Activated CD4-positive, alpha-beta T cell treated with anti-CD3 and anti-CD28 coated beads, Interleukin-2, Interleukin-6, amounts not matched to agents 100 ng/mL and 50 ng/mL, durations not matched to agents 16 hours and 8 hours (primary cell): ENCODE measurements at regions not wholly inside any gene's neighbourhood (a gene's known extent, or its start where the extent isn't known, plus 50 kb on each side); places are given as distances from the start of the nearest gene placed in this dataset.

Experiments used
- DNase-seq: peaks from one replicate; pipeline ENCODE4 v3.0.0-alpha.2; 2020

DNA sequence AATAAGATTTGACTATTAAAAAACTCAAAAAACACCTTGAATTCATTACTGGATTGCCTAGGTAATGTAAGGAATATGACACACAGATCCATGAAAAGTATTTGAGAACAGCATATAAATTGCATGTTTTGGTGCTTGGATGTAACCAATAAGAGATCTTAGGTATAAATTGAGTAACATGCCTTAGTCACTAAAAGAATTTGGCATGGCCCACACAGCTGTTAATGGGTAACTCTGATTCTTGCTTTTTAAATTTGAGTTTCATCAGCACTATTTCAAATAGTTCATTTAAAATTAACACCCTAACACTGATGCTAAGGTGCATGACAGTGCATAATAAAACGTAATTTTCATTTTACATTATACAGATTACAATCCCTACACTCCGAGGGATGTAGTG lies 779.3 kb upstream of the WWC1 start:
- DNase-seq: no peak

- DNase-seq: no peak
These were observed 778.1 kb upstream of the WWC1 start for GRCh38 chr5:167513381-167513780.

DNA sequence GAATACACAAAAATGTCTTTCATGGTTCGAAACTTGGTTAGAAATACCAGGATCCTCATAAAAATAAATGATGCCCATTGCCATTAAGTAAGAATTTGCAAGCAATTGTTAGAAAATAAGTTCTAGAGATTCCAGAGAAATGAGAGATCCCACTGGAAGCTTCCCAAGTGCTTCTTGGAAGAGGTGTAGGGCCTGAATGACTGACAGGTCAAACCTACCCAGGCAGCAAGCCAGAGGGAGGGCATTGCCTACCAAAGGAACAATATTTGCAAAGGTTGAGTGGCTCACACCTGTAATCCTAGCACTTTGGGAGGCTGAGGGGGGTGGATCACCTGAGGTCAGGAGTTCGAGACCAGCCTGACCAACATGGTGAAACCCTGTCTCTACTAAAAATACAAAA lies 777.0 kb upstream of the WWC1 start:
- no peak for DNase-seq

DNA sequence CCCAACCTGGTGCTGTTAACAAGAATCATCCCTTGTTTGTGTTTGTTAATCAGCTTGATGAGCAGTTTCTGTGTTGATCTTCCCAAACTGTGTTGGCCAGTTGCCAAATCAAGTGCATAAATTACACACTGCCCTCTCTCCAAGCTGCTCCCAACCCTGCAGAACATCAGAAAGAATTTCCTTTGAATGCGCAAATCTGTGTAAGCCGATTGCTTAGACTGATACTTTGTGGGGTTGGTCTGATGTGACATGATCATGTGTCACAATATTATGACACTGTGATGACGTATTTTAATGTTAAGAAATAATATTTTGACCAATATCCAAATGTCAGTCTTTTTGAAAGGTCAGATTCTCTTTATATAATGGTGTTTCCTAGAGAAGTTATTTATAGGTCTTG lies 766.4 kb upstream of the WWC1 start:
- no peak for DNase-seq

DNA sequence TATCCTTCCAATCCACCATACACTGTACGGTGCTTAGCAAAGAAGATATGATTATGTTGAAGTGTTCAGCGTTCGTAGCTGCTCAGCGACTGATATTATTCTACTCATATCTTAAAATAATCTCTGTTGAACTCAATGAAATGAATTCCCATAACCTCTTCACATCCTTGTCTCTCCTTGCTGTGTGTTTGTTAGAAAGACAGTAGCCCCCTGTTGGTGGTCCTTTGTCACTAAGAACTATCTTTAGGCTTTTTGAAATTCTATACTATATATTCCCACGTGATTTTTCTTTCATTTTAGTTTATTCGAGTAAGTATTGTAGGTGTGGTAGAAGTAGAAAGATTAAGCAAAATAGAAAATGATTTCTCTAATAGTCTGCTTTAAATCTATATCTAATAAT lies 762.8 kb upstream of the WWC1 start:
- DNase-seq: no peak

GRCh38 chr5:167530548-167530947 lies 760.9 kb upstream of the WWC1 start:
- DNase-seq: no peak

DNA sequence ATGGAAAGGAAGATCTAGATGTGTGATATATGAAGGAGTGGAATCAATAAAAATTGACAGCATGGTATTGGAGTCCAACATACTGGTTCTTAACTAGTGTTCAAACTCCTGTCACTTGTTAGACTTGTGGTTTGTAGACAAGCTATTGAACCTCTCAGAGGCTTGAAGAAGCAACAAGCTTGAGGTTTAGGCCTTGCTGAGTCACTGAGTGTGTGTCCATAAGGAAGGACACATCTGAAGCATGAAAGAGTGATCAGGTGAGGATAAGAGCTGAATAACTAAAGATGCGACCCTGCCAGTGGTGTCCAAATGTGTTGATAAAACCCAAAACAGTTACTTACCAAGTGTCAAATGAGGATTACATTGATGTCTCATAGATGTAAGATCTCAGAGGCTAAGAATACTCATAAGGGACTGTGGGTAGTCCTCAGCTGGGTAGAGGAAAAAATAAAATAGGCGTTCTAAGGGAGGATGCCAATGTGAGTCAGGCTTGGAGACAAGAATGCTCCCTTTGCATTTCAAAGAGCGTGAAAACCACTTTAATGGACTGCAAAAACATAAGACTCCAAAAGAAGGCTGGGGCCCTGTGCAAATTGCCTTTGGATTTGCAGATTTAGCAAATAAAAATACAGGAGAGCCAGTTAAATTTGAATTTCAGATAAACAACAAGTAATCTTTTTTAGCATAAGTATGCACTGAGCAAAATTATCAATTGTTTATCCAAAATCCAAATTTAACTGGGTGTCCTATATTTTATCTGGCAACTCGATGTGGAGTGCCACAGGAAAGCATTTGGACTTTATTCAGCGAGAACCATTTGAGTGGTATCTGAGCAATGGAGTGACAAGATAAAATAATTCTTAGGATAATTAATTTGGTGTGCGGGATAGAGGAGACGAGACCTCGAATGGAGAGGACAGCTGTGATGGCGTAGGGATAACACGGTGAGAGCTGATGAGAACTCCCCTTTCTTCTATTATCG lies 757.3 kb upstream of the WWC1 start:
- no peak for DNase-seq

GRCh38 chr5:167539747-167540146 lies 751.7 kb upstream of the WWC1 start:
- no peak for DNase-seq

DNA sequence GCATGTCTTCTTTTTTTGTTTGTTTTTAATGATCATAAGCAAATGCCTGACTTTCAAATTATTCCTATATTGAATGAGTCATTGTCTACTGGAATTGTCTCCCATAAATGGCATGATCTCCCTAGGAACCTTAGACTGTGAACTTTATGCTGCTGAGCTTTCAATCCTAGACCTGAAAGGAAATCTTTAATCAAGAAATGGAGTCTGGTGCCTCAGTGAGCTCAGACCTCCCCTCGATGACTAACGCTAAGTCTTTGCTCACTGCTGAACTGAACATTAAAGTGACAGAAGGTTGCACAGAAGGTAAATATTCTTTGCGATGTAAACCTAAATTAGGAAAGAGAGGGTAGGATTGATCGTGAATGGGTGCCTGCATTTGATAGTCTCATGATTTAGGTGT lies 745.2 kb upstream of the WWC1 start:
- DNase-seq: no peak

DNA sequence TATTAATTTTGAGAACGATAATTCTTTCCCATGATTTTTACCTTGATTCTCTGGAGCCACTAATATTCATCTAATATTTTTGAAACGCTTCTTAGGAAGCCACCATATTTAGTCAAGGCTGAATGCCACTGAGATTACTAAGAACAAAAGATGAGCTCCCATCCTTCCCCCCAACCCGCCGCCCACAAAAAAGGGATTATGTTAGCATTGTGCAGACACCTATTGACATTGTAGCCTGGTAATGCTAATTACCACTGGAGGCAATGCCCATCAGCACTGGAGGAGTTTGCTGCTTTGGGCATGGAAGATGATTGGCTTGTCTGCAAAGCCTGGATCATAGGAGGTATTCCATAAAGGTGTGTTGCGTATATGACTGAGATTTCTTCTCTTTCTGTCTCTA lies 739.1 kb upstream of the WWC1 start:
- no peak for DNase-seq

GRCh38 chr5:167553511-167553910 lies 737.9 kb upstream of the WWC1 start:
- no peak for DNase-seq

GRCh38 chr5:167554564-167555290 lies 736.7 kb upstream of the WWC1 start:
- DNase-seq: no peak

- DNase-seq: no peak
These were observed 735.8 kb upstream of the WWC1 start for GRCh38 chr5:167555565-167556166.

DNA sequence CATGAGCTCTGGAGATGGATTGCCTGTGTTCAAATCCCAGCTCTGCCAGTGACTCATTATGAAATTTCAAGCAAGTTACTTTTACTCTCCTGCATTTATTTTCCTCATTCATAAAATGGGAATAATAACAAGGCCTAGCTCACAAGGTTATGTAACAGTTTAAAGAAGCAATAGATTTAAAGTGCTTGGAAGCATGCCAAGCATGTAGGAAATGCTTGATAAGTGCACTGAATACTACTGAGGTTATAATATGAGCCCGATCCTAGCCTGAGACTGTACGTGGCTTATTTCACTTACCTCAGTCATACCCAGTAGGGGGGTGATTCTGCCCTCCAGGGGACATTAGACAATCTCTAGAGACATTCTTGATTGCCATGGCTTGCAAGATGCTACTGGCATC lies 734.1 kb upstream of the WWC1 start:
- no peak for DNase-seq

DNA sequence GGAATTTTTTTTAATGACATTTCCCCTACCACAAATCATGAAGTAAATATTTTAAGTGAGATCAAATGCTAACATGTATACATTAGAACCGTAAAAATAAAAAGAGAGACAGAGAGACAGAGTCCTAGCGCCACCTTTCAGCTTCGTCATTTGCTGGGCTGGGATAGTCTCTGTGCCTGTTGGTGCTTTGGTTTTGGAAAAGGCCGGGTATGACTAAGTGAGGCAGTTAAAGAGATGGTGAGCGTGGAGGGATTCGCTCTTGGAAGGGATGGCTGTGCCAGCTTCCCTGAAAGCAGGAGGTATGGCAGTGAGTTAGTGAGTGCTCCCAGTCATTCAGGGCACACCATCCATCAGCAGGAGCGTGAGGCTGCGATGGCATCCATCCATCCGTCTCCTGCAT lies 729.6 kb upstream of the WWC1 start:
- no peak for DNase-seq

GRCh38 chr5:167564275-167564674 lies 727.2 kb upstream of the WWC1 start:
- DNase-seq: no peak

DNA sequence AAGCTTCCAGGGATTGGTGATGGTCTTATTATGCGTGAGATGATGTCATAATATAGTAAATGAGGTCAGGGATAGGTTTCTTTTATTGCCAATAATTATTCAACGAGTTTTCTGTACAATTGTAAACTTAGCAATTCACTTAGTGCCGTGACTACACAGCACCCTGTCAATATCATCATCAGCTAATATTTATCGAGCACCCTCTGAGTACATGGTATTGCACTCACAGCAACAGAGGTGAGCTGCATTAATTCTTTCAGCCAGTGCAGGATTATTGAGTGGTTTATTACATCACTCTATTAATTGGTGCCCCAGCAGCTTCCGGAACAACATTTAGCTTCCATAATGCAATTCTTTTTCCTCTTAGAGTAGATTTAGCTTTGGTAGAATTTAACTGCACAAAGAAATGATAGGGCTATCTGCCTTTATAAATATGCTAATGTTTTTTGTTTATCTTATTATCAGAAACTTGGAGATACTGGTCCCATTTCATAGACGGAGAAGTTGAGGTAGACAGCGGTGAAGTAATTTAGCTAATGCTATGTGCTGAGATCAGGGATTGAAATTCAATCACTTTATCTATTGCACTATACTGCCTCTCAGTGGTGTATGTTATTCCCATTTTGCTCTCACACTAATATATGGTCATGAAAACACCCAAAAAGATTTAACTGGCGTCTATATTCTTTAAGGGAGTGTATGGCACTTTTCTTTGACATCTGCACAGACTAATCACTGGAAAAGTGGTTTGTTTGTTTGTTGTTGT lies 726.1 kb upstream of the WWC1 start:
- DNase-seq: no peak

DNA sequence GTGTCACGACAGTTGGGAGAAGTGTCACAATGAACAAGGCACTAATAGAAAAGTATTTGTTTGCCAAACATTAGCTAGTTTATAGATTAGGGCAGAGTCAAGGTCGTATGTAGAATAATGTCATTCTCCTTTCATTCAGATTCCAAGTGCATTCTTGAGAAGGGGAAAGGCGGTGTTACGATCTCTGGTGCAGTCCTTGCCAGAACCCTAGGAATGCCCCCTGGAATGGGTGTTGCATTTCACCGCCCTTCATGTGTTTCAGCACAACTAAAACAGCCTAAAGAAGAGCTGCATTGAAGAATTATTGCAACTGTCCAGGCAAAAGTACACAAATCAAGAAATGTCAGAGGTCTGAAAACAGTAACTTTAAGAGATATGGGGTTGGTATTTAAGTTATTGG lies 721.0 kb upstream of the WWC1 start:
- DNase-seq: no peak

DNA sequence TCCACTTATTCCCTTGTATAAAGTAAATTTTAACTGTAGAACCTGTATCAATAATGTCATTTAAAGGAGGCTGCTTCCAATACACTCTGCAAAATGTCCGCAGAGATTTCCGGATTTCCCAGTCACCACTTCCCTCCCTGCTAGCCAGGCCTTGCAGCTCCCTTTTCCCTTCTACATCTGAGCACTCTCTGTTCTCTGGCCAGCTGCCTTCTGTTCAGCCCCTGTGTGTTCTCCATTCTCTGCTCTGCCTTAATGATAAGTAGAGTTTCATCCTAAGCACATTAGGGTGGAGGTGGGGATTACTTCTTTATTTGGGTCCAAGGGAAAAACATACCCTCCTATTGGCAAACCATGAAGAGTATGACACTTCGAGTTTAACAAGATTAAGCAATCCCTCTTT lies 719.6 kb upstream of the WWC1 start:
- DNase-seq: no peak

DNA sequence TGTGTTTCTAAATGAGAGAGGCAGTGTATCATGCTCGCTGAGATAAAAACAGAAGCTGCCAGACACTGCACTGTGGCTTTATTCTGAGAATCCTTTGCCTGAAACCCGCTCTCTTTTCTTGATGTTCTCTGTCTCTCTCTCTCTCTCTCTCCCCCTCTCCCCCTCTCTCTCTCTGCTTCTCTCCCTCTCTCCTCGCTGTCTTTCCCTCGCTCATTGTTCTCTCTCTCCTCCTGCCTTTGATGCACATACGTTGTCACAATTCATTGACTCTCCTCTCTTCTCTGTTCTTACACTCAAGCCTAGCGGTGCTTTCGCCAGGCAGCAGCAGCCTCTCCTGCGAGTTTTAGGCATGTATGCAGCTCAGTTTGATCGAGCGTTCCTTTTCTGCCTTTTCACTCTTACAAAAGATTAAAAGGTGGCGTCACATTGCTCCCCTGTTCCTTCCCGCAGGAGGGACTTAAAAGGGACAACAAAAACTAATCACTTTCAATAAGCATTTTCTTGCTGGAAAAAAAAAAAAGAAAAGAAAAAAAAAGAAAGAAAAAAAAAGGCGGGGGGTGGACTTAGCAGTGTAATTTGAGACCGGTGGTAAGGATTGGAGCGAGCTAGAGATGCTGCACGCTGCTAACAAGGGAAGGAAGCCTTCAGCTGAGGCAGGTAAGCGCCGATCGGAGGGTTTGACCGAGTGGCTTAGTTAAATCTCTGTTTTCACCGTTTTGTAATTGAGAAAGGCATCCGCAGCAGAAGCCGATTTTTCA lies 717.9 kb upstream of the WWC1 start:
- no peak for DNase-seq

- DNase-seq: no peak
These were observed 717.0 kb upstream of the WWC1 start for GRCh38 chr5:167574464-167574863.

DNA sequence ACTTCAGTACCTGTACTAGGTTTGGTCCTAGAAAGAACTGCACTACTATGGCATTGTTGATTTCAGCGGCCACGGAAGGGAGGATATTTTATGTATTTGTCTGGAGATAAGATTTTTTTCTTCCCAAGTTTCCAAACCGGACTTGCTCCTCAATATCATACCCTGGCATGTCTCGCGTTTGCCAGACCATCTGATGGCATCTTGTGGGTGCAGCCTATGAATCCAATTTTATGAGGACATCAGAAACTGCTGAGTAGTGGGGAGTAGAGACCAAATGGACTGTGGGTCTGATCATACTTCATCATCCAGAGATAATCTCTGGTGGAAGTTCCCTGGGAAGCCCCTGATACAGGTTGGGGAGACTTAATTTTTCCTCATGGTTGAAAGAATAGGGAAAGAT lies 716.1 kb upstream of the WWC1 start:
- DNase-seq: no peak
